ENCODE measurements at regions not wholly inside any gene's neighbourhood (a gene's known extent, or its start where the extent isn't known, plus 50 kb on each side); places are given as distances from the start of the nearest gene placed in this dataset.

DNA sequence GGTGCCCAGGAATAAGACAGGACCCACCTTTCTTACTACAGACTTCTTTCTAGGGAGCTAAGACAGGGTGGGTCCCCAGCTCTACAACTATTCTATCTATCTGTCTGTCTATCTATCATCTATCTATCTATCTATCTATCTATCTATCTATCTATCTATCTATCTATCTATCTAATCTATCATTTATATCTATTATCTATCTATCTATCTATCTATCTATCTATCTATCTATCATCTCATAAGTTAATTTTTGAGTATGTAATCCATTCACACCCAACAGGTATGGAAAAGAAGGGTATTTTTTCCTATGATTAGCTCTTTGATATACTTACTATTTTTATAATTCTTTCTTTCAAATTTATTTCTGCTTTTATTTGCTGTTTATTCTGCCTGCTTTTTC, 55.9 kb downstream of the BAMBI start:
- no peak for DNase-seq (ENCODE audit: low spot score)
- Histone ChIP-seq H3K4me3 (no peak overlapping the region), H3K27ac (no peak overlapping the region)
- TF ChIP-seq, protein P1, sequence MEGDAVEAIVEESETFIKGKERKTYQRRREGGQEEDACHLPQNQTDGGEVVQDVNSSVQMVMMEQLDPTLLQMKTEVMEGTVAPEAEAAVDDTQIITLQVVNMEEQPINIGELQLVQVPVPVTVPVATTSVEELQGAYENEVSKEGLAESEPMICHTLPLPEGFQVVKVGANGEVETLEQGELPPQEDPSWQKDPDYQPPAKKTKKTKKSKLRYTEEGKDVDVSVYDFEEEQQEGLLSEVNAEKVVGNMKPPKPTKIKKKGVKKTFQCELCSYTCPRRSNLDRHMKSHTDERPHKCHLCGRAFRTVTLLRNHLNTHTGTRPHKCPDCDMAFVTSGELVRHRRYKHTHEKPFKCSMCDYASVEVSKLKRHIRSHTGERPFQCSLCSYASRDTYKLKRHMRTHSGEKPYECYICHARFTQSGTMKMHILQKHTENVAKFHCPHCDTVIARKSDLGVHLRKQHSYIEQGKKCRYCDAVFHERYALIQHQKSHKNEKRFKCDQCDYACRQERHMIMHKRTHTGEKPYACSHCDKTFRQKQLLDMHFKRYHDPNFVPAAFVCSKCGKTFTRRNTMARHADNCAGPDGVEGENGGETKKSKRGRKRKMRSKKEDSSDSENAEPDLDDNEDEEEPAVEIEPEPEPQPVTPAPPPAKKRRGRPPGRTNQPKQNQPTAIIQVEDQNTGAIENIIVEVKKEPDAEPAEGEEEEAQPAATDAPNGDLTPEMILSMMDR (IDR thresholded peaks at IDR 0.05), result no peak

DNA sequence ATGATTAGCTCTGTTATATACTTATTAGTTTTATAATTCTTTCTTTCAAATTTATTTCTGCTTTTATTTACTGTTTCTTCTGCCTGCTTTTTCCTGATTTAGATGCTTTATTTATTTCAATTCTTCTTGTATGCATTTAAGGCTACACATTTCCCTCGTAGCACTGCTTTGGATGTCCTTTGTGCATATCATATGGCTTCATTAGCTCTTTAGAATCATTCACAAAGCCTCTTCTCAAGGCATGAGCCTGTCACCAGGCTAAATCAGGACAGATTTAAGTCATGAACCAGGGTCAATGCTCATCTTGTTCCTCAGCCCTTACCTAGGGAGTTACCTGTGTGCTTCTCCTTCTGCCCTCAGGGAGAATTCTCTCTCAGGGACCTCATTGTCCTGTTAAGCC, 56.3 kb downstream of the BAMBI start:
- TF ChIP-seq, protein P1 (IDR thresholded peaks at IDR 0.05), result no peak
- DNase-seq (ENCODE audit: low spot score), result no peak
- no peak overlapping the region for H3K27ac ChIP-seq
- H3K4me3 ChIP-seq, result no peak overlapping the region

DNA sequence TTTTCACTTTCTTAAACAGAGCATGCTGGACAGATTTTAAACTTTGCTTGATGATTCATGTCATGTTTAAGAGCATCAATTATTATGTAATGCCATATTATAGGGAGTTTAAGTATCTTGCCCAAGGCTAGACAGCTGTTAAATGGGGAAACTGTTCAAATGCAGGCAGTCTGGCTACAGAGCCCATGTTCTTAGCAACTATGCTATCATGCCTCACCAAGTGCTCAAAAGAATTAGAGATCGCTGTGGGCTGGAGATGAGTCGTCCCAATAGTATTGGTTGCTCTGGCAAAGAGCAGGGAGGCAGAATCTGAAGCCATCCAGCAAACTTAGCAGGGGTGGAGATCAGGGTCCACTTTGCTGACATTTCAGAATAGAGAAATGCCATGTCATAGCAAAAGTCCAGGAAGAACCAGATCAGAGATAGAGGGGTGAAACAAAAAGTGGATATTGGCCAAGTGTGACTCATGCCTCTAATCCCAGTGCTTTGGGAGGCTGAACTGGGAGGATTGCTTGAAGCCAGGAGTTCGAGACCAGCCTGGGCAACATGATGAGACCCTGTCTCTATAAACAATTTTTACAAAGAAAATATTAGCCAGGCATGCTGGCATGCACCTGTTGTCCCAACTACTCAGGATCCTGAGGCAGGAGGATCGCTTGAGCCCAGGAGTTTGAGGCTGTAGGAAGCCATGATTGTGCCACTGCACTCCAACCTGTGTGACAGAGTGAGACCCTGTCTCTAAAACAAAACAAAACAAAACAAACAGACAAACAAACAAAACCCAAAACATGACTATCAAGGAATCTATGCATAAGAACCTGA, 57.8 kb downstream of the BAMBI start:
- peak overlapping the region in 1 of 2 donors; percentile 22 for H3K27ac ChIP-seq
- TF ChIP-seq, protein P1 (IDR thresholded peaks at IDR 0.05), result no peak
- no peak overlapping the region for H3K4me3 ChIP-seq
- no peak for DNase-seq (ENCODE audit: low spot score)

DNA sequence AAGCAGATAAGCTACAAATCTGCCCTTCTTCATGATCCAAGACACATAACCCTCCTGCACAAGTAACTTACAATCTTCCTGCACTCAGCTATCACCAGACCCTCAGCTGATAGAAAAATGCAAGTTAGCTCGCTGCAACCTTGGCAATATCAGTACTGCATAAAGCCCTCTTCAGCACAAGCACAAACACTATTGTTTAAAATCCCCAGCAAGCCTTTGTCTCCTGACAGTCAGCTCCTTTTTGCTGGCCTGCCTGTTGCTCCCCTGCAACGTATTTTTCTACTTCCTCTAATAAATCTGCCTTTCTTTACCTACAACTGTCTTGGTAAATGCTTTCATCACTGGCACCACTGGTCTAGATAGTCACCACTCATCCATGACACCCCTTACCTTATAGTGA, 59.8 kb downstream of the BAMBI start:
- TF ChIP-seq, protein P1 (IDR thresholded peaks at IDR 0.05), result no peak
- Histone ChIP-seq H3K4me3 (no peak overlapping the region), H3K27ac (no peak overlapping the region)
- DNase-seq (ENCODE audit: low spot score), result no peak

DNA sequence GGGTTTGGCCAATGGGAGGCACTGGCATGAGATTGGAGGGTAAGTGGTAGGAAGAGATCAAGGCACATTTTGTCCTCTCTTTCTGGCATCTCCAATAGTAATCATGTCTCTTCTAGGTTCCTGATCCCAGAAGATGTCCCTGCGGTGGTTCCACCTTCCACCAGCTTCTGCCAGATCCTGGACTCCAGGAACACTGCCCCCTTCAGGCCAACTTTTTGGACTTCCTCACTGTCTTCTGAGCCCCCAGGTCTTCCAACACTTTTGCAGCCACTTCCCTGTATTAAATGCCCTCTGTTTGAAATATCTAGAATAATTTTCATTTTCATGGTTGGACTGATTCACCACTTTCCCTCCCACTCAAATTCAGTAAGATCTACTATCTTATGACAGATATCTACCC, 60.9 kb downstream of the BAMBI start:
- H3K27ac ChIP-seq, result no peak overlapping the region
- DNase-seq (ENCODE audit: low spot score), result no peak
- TF ChIP-seq, protein P1 (IDR thresholded peaks at IDR 0.05), result no peak
- H3K4me3 ChIP-seq, result no peak overlapping the region

DNA sequence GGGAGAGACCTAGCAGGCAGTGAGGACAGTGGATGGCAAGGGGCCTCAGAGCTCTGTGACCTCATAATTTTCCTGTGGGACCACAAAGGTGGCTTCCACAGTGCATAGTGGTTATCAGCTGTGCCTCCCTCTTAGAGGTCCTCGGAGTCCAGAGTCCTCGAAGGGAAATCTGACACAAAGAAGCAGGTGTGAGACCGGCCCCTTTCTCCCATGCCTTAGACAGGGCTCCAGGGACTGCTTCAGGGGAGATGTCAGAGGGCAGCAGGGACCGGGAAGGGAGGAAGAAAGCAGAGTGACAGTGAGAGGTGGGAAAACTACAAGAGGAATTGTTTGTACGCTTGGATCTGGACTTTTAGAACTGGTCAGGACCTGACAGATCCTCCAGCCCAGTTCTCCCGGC, 66.3 kb downstream of the BAMBI start:
- Histone ChIP-seq H3K4me3 (no peak overlapping the region), H3K27ac (no peak overlapping the region)

More for the DNA sequence above, 66.3 kb downstream of the BAMBI start:
- TF ChIP-seq, protein P1 (IDR thresholded peaks at IDR 0.05), result no peak
- no peak for DNase-seq (ENCODE audit: low spot score)
